Stimulated activated CD4-positive, alpha-beta T cell treated with anti-CD3 and anti-CD28 coated beads, Interleukin-1b, Interleukin-23, amount 100 ng/mL, for 48 hours (primary cell): ENCODE measurements at regions not wholly inside any gene's neighbourhood (a gene's known extent, or its start where the extent isn't known, plus 50 kb on each side); places are given as distances from the start of the nearest gene placed in this dataset.

Source experiments
- DNase-seq: peaks from one replicate; pipeline ENCODE4 v3.0.0-alpha.2; 2020

- no peak for DNase-seq
These were observed 88.3 kb upstream of the ARHGAP29 start for GRCh38 chr1:94325377-94326302.

GRCh38 chr1:94324178-94324544 lies 86.8 kb upstream of the ARHGAP29 start:
- no peak for DNase-seq

GRCh38 chr1:94323311-94324177 lies 86.2 kb upstream of the ARHGAP29 start:
- no peak for DNase-seq

- DNase-seq = no peak
These were observed 85.3 kb upstream of the ARHGAP29 start for GRCh38 chr1:94322696-94323095.

- DNase-seq = no peak
These were observed 84.3 kb upstream of the ARHGAP29 start for GRCh38 chr1:94321662-94322061.

- no peak for DNase-seq
These were observed 82.1 kb upstream of the ARHGAP29 start for GRCh38 chr1:94319319-94320102.

GRCh38 chr1:94318505-94319030 lies 81.2 kb upstream of the ARHGAP29 start:
- DNase-seq = no peak

- DNase-seq = no peak
These were observed 80.4 kb upstream of the ARHGAP29 start for GRCh38 chr1:94317790-94318188.

- DNase-seq = no peak
These were observed 79.7 kb upstream of the ARHGAP29 start for GRCh38 chr1:94316836-94317789.

- no peak for DNase-seq
These were observed 78.8 kb upstream of the ARHGAP29 start for GRCh38 chr1:94316183-94316582.

GRCh38 chr1:94315552-94316116 lies 78.2 kb upstream of the ARHGAP29 start:
- DNase-seq = no peak

- DNase-seq = no peak
These were observed 77.0 kb upstream of the ARHGAP29 start for GRCh38 chr1:94314222-94314858.

GRCh38 chr1:94310570-94311270 lies 73.3 kb upstream of the ARHGAP29 start:
- DNase-seq = no peak

GRCh38 chr1:94309829-94310569 lies 72.6 kb upstream of the ARHGAP29 start:
- DNase-seq = no peak

- DNase-seq = no peak
These were observed 71.8 kb upstream of the ARHGAP29 start for GRCh38 chr1:94309216-94309615.

GRCh38 chr1:94306521-94306920 lies 69.1 kb upstream of the ARHGAP29 start:
- DNase-seq = no peak

GRCh38 chr1:94305704-94306103 lies 68.3 kb upstream of the ARHGAP29 start:
- no peak for DNase-seq

GRCh38 chr1:94304553-94304952 lies 67.2 kb upstream of the ARHGAP29 start:
- no peak for DNase-seq

GRCh38 chr1:94303005-94303404 lies 65.6 kb upstream of the ARHGAP29 start:
- DNase-seq = no peak
